Urinary bladder (tissue), 3 donors: ENCODE measurements at regions not wholly inside any gene's neighbourhood (a gene's known extent, or its start where the extent isn't known, plus 50 kb on each side); places are given as distances from the start of the nearest gene placed in this dataset.
A peak's percentile ranks its signal among the peaks of the same experiment; 100 is the strongest.
"Not testable (repeated sequence)": the region's sequence is repeated elsewhere in the genome, so short reads cannot be mapped to it uniquely, and the experiment has no call there.

ENCODE experiments used
- DNase-seq: peaks from one replicate; pipeline ENCODE4 v3.0.0-alpha.2; 2015; ENCODE audit errors: extremely low spot score
- H3K27ac ChIP-seq: one replicate; pipeline ENCODE4 v1.5.1; 2013; ENCODE audit warnings: low read depth, mild to moderate bottlenecking, moderate library complexity
- H3K36me3 ChIP-seq: one replicate; pipeline ENCODE4 v1.6.1; 2013; ENCODE audit warnings: mild to moderate bottlenecking, moderate library complexity; ENCODE audit not compliant: insufficient read depth
- H3K4me1 ChIP-seq: one replicate; pipeline ENCODE4 v1.6.1; 2013; ENCODE audit warnings: mild to moderate bottlenecking, moderate library complexity; ENCODE audit not compliant: insufficient read depth
- H3K4me3 ChIP-seq: one replicate; pipeline ENCODE4 v1.5.1; 2013; ENCODE audit warnings: low read depth, low read length
- WGBS: extraction: QIAGEN DNeasy Blood & Tissue Kit; methylation state at CpG from one replicate; pipeline ENCODE4 v1.1.7; 2013; 5-methylcytosine and 5-hydroxymethylcytosine counted together
- donor health status: healthy with polysubstance abuse.
- donor health status: healthy.

DNA sequence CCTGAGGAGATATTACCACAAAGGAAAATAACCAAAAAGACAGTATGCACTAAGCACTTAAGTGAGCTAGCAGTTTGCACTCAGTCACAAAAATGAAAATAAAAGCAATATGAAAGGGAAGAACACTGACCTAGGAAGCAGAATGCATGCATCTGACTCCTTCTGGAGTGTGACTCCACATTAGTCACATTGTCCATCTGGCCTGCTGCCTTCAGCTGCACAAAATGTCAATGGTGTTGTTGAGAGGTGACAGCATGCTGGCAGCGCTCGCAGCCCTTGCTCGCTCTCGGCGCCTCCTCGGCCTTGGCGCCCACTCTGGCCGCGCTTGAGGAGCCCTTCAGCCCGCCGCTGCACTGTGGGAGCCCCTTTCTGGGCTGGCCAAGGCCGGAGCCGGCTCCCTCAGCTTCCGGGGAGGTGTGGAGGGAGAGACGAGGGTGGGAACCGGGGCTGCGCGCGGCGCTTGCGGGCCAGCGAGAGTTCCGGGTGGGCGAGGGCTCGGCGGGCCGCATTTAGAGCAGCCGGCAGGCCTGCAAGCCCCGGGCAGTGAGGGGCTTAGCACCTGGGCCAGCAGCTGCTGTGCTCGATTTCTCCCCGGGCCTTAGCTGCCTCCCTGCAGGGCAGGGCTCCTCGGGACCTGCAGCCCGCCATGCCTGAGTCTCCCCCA, 874.8 kb downstream of the RAB28 start:
- H3K27ac ChIP-seq, H3K4me3 ChIP-seq, H3K4me1 ChIP-seq, DNase-seq, H3K36me3 ChIP-seq: not testable (repeated sequence)
- WGBS = 93% methylated on average over 32 of the region's 33 CpGs

DNA sequence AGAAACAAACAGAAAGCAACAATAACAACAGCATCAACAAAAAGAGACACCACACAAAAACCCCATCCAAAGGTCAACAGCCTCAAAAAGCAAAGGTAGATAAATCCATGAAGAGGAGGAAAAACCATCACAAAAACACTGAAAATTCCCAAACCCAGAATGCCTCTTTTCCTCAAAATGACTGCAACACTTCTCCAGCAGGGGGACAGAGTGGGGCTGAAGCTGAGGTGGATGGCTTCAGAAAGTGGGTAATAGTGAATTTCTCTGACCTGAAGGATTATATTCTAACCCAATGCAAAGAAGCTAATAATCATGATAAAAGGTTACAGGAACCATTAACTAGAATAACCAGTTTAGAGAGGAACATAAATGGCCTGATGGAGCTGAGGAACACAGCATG, 888.2 kb downstream of the RAB28 start:
- no peak overlapping the region for H3K27ac ChIP-seq
- no peak for DNase-seq
- H3K4me3 ChIP-seq = no peak overlapping the region
- H3K4me1 ChIP-seq = no peaks in the 10 kb centered on the region
- H3K36me3 ChIP-seq = no peaks in the 10 kb centered on the region

GRCh38 chr4:12595489-12595888, 888.7 kb downstream of the RAB28 start:
- no peaks in the 10 kb centered on the region for H3K36me3 ChIP-seq
- no peak for DNase-seq
- no peak overlapping the region for H3K27ac ChIP-seq
- H3K4me3 ChIP-seq = no peak overlapping the region
- 77% methylated on average over 4 of the region's 4 CpGs for WGBS
- no peaks in the 10 kb centered on the region for H3K4me1 ChIP-seq

- H3K27ac ChIP-seq = no peak overlapping the region
- H3K4me3 ChIP-seq = no peak overlapping the region
- H3K36me3 ChIP-seq = no peaks in the 10 kb centered on the region
- DNase-seq = no peak
- H3K4me1 ChIP-seq = no peaks in the 10 kb centered on the region
These were observed 895.6 kb downstream of the RAB28 start for GRCh38 chr4:12588582-12588981.

DNA sequence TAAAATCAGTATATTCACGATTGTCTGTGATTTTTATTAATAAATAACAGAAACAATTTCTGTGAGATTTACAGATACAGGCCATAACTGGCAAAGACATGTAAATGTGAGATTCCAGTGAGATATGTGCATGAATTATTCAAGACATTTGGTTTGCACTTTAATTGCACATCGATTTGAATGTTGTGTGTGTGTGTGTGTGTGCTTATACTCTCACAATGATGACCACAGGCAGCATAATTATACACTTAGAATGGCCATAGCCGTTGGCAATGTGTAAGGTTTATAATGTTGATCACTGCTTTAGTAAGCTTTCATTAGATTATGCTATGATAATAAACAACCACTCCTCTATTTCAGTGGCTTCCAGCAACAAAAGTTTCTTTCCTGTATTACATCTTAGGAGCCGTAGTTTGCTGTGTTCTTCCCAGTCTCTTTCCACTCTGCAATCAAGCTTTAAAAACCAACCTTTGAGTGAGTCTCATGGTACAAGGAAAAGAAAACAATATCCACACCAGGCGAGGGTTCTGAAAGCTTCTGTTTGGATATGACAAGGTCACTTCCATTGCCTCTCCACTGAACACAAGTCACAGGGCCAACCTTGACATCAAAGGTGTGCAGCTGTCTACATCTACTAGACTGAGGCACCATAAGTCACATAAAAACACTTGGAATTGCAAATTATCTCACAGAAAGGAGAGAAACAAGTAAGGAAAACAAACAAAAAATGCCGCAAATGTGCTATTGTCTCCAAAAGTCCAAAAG, 897.7 kb downstream of the RAB28 start:
- WGBS = 77% methylated on average over 6 of the region's 6 CpGs
- Histone ChIP-seq H3K36me3 (no peaks in the 10 kb centered on the region), H3K4me3 (no peak overlapping the region), H3K27ac (no peak overlapping the region), H3K4me1 (no peaks in the 10 kb centered on the region)
- DNase-seq = no peak

DNA sequence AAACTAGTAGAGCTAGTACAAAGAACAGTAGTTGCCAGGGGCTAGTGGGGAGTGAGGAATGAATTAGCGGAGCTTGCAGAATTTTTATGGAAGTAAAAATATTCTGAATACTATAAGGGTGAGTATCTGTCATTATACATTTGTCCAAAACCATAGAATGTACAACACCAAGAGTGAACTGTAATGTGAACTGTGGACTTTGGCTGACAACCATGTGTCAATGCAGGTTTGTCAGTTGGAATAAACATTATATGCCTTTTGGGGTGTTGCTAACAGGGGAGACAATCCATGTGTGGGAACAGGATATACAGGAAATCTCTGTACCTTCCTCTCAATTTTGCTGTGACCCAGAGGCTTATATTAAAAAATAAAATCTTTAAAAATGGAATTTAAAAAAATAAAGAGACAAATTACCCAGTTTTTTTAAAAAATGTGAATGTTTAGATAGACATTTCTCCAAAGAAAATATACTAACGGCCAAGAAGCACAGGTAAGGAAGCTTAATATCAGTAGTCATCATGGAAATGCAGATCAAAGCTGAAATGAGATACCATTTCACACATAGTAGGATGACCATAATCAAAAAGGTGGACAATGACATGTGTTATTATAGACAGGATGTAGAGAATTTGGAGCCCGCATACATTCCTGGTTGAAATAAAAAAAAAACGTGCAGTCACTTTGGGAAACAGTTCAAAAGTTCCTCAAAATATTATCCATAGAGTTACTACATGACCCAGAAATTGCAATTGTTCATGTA, 899.8 kb downstream of the RAB28 start:
- Histone ChIP-seq H3K36me3 (no peaks in the 10 kb centered on the region), H3K27ac (no peak overlapping the region), H3K4me1 (no peaks in the 10 kb centered on the region), H3K4me3 (no peak overlapping the region)
- no peak for DNase-seq
- WGBS = 60% methylated on average over 4 of the region's 4 CpGs

- Histone ChIP-seq H3K27ac (no peak overlapping the region), H3K4me3 (no peak overlapping the region), H3K4me1 (no peaks in the 10 kb centered on the region), H3K36me3 (no peaks in the 10 kb centered on the region)
- no peak for DNase-seq
- 66% methylated on average over 1 of the region's 1 CpG for WGBS
These were observed 900.9 kb downstream of the RAB28 start for GRCh38 chr4:12583275-12583674.

GRCh38 chr4:12580787-12581186, 903.4 kb downstream of the RAB28 start:
- no peaks in the 10 kb centered on the region for H3K4me1 ChIP-seq
- 87% methylated on average over 5 of the region's 5 CpGs for WGBS
- DNase-seq = no peak
- no peak overlapping the region for H3K4me3 ChIP-seq
- H3K36me3 ChIP-seq = no peaks in the 10 kb centered on the region
- H3K27ac ChIP-seq = no peak overlapping the region

DNA sequence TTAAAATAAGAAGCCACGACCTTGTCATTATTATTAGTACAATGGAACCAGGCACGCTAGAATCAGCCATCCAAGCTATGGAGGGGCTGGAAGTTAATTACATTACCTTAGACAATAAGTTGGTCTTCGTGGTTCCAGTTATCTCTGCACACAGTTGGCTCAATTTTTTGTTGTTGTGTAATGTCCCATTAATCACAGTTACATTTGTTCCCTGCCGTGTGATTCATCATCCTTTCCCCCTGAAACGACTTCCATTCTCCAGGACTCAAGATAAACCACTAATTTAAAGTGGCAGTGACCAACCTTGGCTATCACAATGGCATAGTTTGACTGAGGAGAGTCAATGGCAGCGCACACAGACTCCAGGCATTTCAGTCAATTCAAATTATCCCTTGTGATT, 905.0 kb downstream of the RAB28 start:
- Histone ChIP-seq H3K27ac (no peak overlapping the region), H3K4me3 (no peak overlapping the region), H3K4me1 (no peaks in the 10 kb centered on the region), H3K36me3 (no peaks in the 10 kb centered on the region)
- DNase-seq = no peak
- WGBS = 51% methylated on average over 6 of the region's 6 CpGs

DNA sequence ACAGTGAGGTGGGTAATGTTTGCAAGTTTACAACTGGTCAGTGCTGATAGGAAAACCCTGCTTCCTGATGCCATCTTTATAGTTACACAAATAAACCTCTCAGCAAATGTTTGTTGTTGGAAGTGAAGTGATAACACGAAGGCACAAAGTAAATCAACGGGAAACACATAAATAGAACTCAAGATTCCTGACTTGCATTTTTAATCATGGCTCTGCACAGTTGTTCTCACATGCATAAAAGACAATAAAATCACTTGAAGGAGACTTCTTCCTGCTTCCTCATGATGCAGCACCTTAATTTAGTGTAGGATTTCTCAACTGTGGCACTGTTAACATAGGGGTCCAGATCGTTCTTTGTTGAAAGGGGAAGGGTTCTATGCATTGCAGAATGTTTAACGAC, 907.7 kb downstream of the RAB28 start:
- WGBS = 42% methylated on average over 4 of the region's 4 CpGs
- Histone ChIP-seq H3K27ac (no peak overlapping the region), H3K4me3 (no peak overlapping the region), H3K4me1 (no peaks in the 10 kb centered on the region), H3K36me3 (no peaks in the 10 kb centered on the region)
- DNase-seq = no peak

DNA sequence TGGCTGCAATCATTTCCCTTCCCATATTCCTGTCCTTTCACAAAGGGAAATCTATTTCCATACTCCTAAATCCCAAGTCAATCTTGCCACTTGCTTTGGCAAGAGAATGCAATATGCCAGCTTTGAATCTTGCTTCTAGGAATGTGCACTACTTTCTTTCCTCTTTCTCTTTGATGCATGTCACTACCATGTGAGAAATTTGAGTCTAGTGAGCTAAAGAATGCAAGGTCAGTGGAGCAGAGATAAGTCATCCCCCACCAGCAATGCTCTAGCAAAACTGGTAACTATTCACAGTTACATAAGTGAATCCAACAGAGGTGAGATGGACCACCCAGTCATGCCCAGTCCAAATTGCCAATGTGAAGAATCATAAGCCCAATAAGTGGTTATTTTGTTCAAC, 910.4 kb downstream of the RAB28 start:
- H3K36me3 ChIP-seq = no peaks in the 10 kb centered on the region
- H3K27ac ChIP-seq = no peak overlapping the region
- no peak for DNase-seq
- H3K4me3 ChIP-seq = no peak overlapping the region
- no peaks in the 10 kb centered on the region for H3K4me1 ChIP-seq

DNA sequence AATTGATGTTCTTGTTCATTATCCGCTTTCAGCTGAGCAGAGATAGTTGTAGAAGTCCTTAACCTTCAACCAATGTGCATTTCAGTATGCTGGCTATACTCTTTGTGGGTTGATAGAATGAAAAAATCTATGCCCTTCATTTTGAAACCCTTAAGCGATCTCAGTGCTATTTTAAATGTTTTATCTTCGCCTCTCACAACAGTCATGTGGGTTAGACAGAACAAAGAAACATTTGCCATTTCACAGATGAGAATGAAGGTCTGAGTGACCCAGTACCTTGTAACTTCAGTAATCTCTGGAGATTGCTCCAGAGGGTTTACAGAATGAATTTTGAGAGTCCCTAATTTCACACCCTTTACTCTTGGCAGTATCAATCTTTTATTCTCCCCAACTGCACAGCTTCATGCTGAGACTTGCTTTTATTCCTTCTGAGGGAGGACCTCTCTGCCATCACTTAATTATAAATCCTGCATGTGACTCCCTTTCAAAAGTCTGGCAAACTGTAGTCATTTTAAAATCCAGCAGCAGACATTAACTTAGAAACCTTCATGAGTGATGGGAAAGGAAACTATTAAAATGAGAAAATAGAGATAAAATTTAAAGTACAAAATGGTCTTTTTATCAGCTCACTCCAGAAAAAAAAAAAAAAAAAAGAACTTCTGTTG, 921.5 kb downstream of the RAB28 start:
- 82% methylated on average over 3 of the region's 3 CpGs for WGBS
- Histone ChIP-seq H3K27ac (no peak overlapping the region), H3K4me1 (no peaks in the 10 kb centered on the region), H3K4me3 (no peak overlapping the region), H3K36me3 (no peaks in the 10 kb centered on the region)
- no peak for DNase-seq

DNA sequence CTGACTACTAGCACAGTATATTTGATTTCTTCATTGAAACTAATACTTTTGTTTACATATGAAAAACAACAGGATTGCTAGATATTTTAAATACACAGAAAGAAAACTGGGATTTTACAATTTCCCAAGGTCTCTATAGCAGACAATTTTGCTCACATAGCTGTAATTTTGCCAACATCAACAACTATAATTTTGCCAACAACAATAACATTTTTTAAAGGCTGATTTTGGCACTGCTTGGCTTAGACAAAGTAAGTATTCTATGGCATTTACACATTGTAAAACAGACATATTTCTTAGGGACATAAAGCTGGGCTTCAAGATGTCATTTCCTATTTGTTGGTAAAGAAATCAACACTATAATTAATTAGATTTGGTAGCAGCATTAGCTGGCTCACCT, 922.1 kb downstream of the RAB28 start:
- DNase-seq = peak; percentile 10
- Histone ChIP-seq H3K4me3 (no peak overlapping the region), H3K4me1 (no peaks in the 10 kb centered on the region), H3K36me3 (no peaks in the 10 kb centered on the region), H3K27ac (no peak overlapping the region)

- Histone ChIP-seq H3K27ac (no peak overlapping the region), H3K4me3 (no peak overlapping the region), H3K36me3 (no peaks in the 10 kb centered on the region), H3K4me1 (no peaks in the 10 kb centered on the region)
- 78% methylated on average over 4 of the region's 4 CpGs for WGBS
- no peak for DNase-seq
These were observed 929.1 kb downstream of the RAB28 start for GRCh38 chr4:12555011-12555410.
